Liver (tissue), 8 donors: ENCODE measurements at regions not wholly inside any gene's neighbourhood (a gene's known extent, or its start where the extent isn't known, plus 50 kb on each side); places are given as distances from the start of the nearest gene placed in this dataset.

Experiments
- DNase-seq: peaks from one replicate; pipeline ENCODE4 v3.0.0-alpha.2; 2017; ENCODE audit warnings: low spot score
- H3K27ac ChIP-seq, 2 donors: one replicate each; pipeline ENCODE4 v1.7.0; 2013; ENCODE audit warnings: inconsistent platforms in 2 of 2, low read length in 2 of 2, control low read depth in 1 of 2, low read depth in 1 of 2, mild to moderate bottlenecking in 1 of 2
- H3K27me3 ChIP-seq, 4 donors: one replicate each; pipeline versions ENCODE4 v1.6.1 to v1.7.0; 2013; ENCODE audit warnings: low read length in 3 of 4, inconsistent platforms in 1 of 4, mild to moderate bottlenecking in 1 of 4, moderate library complexity in 1 of 4; ENCODE audit not compliant: control insufficient read depth in 4 of 4, insufficient read depth in 4 of 4
- H3K36me3 ChIP-seq, 4 donors: one replicate each; pipeline versions ENCODE4 v1.6.1 to v1.7.0; 2013; ENCODE audit warnings: low read length in 3 of 4, mild to moderate bottlenecking in 3 of 4, low read depth in 1 of 4, moderate library complexity in 1 of 4; ENCODE audit not compliant: control insufficient read depth in 4 of 4, insufficient read depth in 3 of 4
- H3K4me1 ChIP-seq, 4 donors: one replicate each; pipeline versions ENCODE4 v1.6.1 to v1.7.0; 2013; ENCODE audit warnings: low read length in 3 of 4, mild to moderate bottlenecking in 3 of 4, moderate library complexity in 1 of 4; ENCODE audit not compliant: control insufficient read depth in 4 of 4, insufficient read depth in 4 of 4
- H3K4me3 ChIP-seq, 3 donors: one replicate each; pipeline versions ENCODE4 v1.6.1 to v1.7.0; 2013; ENCODE audit warnings: low read length in 3 of 3, control low read depth in 1 of 3, low read depth in 1 of 3, mild to moderate bottlenecking in 1 of 3
- H3K9ac ChIP-seq, 2 donors: one replicate each; pipeline ENCODE4 v1.7.0; 2013; ENCODE audit warnings: low read length in 2 of 2, mild to moderate bottlenecking in 2 of 2, moderate library complexity in 2 of 2, control low read depth in 1 of 2, low read depth in 1 of 2
- H3K9me3 ChIP-seq, 4 donors: one replicate each; pipeline versions ENCODE4 v1.6.1 to v1.7.0; 2013; ENCODE audit warnings: low read length in 3 of 4; ENCODE audit not compliant: control insufficient read depth in 4 of 4
- ATF3 ChIP-seq: IDR thresholded peaks from 2 replicates; pipeline ENCODE4 v1.6.1; 2016; ENCODE audit warnings: antibody characterized with exemption
- CTCF ChIP-seq: fragments of 150-350 bp; IDR thresholded peaks from 2 replicates; pipeline ENCODE4 v1.5.1; 2017; ENCODE audit warnings: improper control_type of control experiment, low read depth, low read length; ENCODE audit not compliant: missing input control
- EGR1 ChIP-seq, 2 donors: IDR thresholded peaks; 2 replicates each; pipeline ENCODE4 v1.6.1; 2016 to 2018; ENCODE audit warnings: antibody characterized with exemption in 2 of 2, low read depth in 2 of 2
- FOXA1 ChIP-seq: IDR thresholded peaks from 2 replicates; pipeline ENCODE4 v1.6.1; 2016; ENCODE audit warnings: antibody characterized with exemption
- FOXA2 ChIP-seq: IDR thresholded peaks from 2 replicates; pipeline ENCODE4 v1.6.1; 2016; ENCODE audit warnings: antibody characterized with exemption
- GABPA ChIP-seq, 2 donors: IDR thresholded peaks in 1 of 2; conservative IDR thresholded peaks in 1 of 2; 2 replicates each; pipeline ENCODE4 v1.6.1; 2016; ENCODE audit warnings: antibody characterized with exemption in 2 of 2, mild to moderate bottlenecking in 1 of 2, moderate library complexity in 1 of 2
- HNF4A ChIP-seq, 2 donors: conservative IDR thresholded peaks; 2 replicates each; pipeline ENCODE4 v1.6.1; 2016; ENCODE audit warnings: antibody characterized with exemption in 2 of 2, mild to moderate bottlenecking in 2 of 2
- HNF4G ChIP-seq: IDR thresholded peaks from 2 replicates; pipeline ENCODE4 v1.6.1; 2016; ENCODE audit warnings: antibody characterized with exemption
- JUND ChIP-seq, 2 donors: IDR thresholded peaks; 2 replicates each; pipeline ENCODE4 v1.6.1; 2016; ENCODE audit warnings: antibody characterized with exemption in 2 of 2
- MAX ChIP-seq: IDR thresholded peaks from 2 replicates; pipeline ENCODE4 v1.6.1; 2016; ENCODE audit warnings: antibody characterized with exemption
- NR2F2 ChIP-seq: IDR thresholded peaks from 2 replicates; pipeline ENCODE4 v1.6.1; 2016; ENCODE audit warnings: antibody characterized with exemption
- RAD21 ChIP-seq, 2 donors: IDR thresholded peaks; 2 replicates each; pipeline ENCODE4 v1.6.1; 2016; ENCODE audit warnings: antibody characterized with exemption in 2 of 2, mild to moderate bottlenecking in 2 of 2
- REST ChIP-seq: IDR thresholded peaks from 2 replicates; pipeline ENCODE4 v1.6.1; 2016; ENCODE audit warnings: antibody characterized with exemption, mild to moderate bottlenecking
- RXRA ChIP-seq, 2 donors: IDR thresholded peaks; 2 replicates each; pipeline ENCODE4 v1.6.1; 2017 to 2018; ENCODE audit warnings: antibody characterized with exemption in 2 of 2, mild to moderate bottlenecking in 1 of 2
- SP1 ChIP-seq: IDR thresholded peaks from 2 replicates; pipeline ENCODE4 v1.6.1; 2018; ENCODE audit warnings: antibody characterized with exemption, mild to moderate bottlenecking
- TAF1 ChIP-seq: conservative IDR thresholded peaks from 2 replicates; pipeline ENCODE4 v1.6.1; 2016; ENCODE audit warnings: antibody characterized with exemption, mild to moderate bottlenecking
- YY1 ChIP-seq: IDR thresholded peaks from 2 replicates; pipeline ENCODE4 v1.6.1; 2016; ENCODE audit warnings: antibody characterized with exemption, mild to moderate bottlenecking
- ZBTB33 ChIP-seq: IDR thresholded peaks from 2 replicates; pipeline ENCODE4 v1.6.1; 2016; ENCODE audit warnings: antibody characterized with exemption
- WGBS: extraction: QIAGEN DNeasy Blood & Tissue Kit; methylation state at CpG from one replicate; pipeline ENCODE4 v1.1.7; 2013; 5-methylcytosine and 5-hydroxymethylcytosine counted together
- donor health status: healthy.
- donor health status: healthy.
- donor health status: healthy.
- donor health status: healthy.
- donor health status: healthy.

GRCh38 chr11:37378958-37379357 is 780.9 kb upstream of the RAG2 start (continued):
- no peak for TF ChIP-seq ZBTB33
- TF ChIP-seq TAF1, result no peak
- TF ChIP-seq ATF3, result no peak
- TF ChIP-seq RXRA (IDR thresholded peaks at IDR 0.05), result no peak
- no peak for TF ChIP-seq NR2F2
- no peak for TF ChIP-seq SP1
- TF ChIP-seq HNF4A (conservative IDR thresholded peaks at IDR 0.05), result no peak

GRCh38 chr11:37372667-37373066 is 774.6 kb upstream of the RAG2 start:
- 81% methylated on average over 2 of the region's 2 CpGs for WGBS
- no peak for DNase-seq
- Histone ChIP-seq H3K36me3 (no peaks in the 10 kb centered on the region), H3K4me1 (no peaks in the 10 kb centered on the region), H3K27ac (no peak overlapping the region), H3K27me3 (no peaks in the 10 kb centered on the region), H3K4me3 (no peak overlapping the region), H3K9ac (no peak overlapping the region), H3K9me3 (peaks cover 0 to 7% (median 2%) of the 10 kb centered on the region in 4 donors)
- TF ChIP-seq NR2F2 (no peak), JUND (IDR thresholded peaks at IDR 0.05) (no peak), YY1 (no peak), SP1 (no peak), CTCF (no peak), RAD21 (IDR thresholded peaks at IDR 0.05) (no peak), GABPA (IDR thresholded peaks at IDR 0.05 in 1 of 2, conservative IDR thresholded peaks at IDR 0.05 in 1 of 2) (no peak), HNF4A (conservative IDR thresholded peaks at IDR 0.05) (no peak), RXRA (IDR thresholded peaks at IDR 0.05) (no peak), FOXA2 (no peak), ZBTB33 (no peak), EGR1 (IDR thresholded peaks at IDR 0.05; ENCODE audit: low read depth in 2 of 2) (no peak), REST (no peak), TAF1 (no peak), FOXA1 (no peak), HNF4G (no peak), MAX (no peak), ATF3 (no peak)
